ENCODE measurements at regions not wholly inside any gene's neighbourhood (a gene's known extent, or its start where the extent isn't known, plus 50 kb on each side); places are given as distances from the start of the nearest gene placed in this dataset.

- TF ChIP-seq CTCF (IDR thresholded peaks at IDR 0.05) (no peak), POLR2A (IDR thresholded peaks at IDR 0.05) (no peak)
Measured at GRCh38 chr2:19029655-19030054, 328.8 kb downstream of the OSR1 start.

All from thyroid gland (tissue), 4 donors.